Upper lobe of right lung (tissue), 1 donor: ENCODE measurements at regions not wholly inside any gene's neighbourhood (a gene's known extent, or its start where the extent isn't known, plus 50 kb on each side); places are given as distances from the start of the nearest gene placed in this dataset.

Experiments
- ATAC-seq: fragments of 200-7000 bp; cut with Tn5 transposase; one replicate; pipeline ENCODE4 v1.9.1; 2020; ENCODE audit warnings: mild to moderate bottlenecking, moderate library complexity
- DNase-seq: peaks from one replicate; pipeline ENCODE4 v3.0.0-alpha.2; 2020
- H3K27ac ChIP-seq: fragments of 200-600 bp; one replicate; pipeline ENCODE4 v1.8.0; 2022
- H3K27me3 ChIP-seq: fragments of 200-600 bp; one replicate; pipeline ENCODE4 v1.8.0; 2022; ENCODE audit warnings: mild to moderate bottlenecking
- H3K36me3 ChIP-seq: fragments of 200-600 bp; one replicate; pipeline ENCODE4 v1.8.0; 2022
- H3K4me1 ChIP-seq: fragments of 200-600 bp; one replicate; pipeline ENCODE4 v1.8.0; 2022
- H3K4me3 ChIP-seq: fragments of 200-600 bp; one replicate; pipeline ENCODE4 v1.8.0; 2022; ENCODE audit warnings: mild to moderate bottlenecking
- H3K9me3 ChIP-seq: fragments of 200-600 bp; one replicate; pipeline ENCODE4 v1.8.0; 2022
- CTCF ChIP-seq: fragments of 200-600 bp; IDR thresholded peaks from one replicate; pipeline ENCODE4 v1.8.0; 2022; ENCODE audit warnings: antibody characterized with exemption
- intact Hi-C: fragments of 100-400 bp; cut with DNase I; formaldehyde crosslinking; loops from one replicate; pipeline ENCODE4 v1.11.0; 2022
- donor health status: DM: no; HTN: yes; CAD: no; lungs with severe emphysema.

DNA sequence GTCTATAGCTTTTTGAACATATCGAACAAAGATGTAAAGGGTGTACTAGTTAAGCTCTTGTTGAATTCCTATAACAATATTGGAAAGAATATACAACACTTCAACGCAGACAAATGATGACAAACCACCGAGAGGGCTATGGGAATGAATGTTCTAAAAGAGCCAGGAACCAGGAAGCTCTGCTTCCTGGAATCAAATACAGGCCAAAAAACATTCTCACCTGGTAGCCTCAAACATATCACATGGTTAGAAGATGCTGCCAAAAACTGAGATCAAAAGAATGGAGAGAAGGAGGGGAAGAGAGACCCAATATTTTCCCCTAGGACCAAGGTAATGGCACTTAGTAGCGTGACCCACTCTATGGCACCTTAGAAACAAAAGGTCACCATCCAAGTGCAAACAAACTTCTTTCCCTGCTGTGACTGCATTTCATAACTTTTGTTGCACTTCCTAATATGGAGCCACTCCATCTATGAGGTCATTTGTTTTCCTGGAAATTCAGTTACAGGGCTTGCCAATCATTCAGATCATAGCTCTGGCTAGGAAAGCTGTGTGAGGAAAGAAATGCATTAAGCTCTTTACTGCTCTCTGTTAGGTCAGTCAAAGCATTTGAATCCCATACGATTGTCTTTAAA is 199.2 kb upstream of the NT5E start:
- ATAC-seq, result peak; percentile 80
- intact Hi-C loops, result no loop called here

GRCh38 chr6:85245004-85245403 is 204.9 kb upstream of the NT5E start:
- DNase-seq (no peak), ATAC-seq (no peak)
- TF ChIP-seq CTCF, result no peak
- intact Hi-C loops, result no loop called here
- no peak overlapping the region for H3K4me3 ChIP-seq
- no peaks in the 10 kb centered on the region for H3K9me3 ChIP-seq
- no peaks in the 10 kb centered on the region for H3K27me3 ChIP-seq
- H3K36me3 ChIP-seq, result no peaks in the 10 kb centered on the region
- no peaks in the 10 kb centered on the region for H3K4me1 ChIP-seq
- no peak overlapping the region for H3K27ac ChIP-seq

More for the DNA sequence above, 199.2 kb upstream of the NT5E start:
- H3K4me1 ChIP-seq, result no peaks in the 10 kb centered on the region
- DNase-seq, result no peak
- TF ChIP-seq CTCF, result no peak
- no peak overlapping the region for H3K27ac ChIP-seq
- no peaks in the 10 kb centered on the region for H3K9me3 ChIP-seq
- no peaks in the 10 kb centered on the region for H3K27me3 ChIP-seq
- H3K36me3 ChIP-seq, result no peaks in the 10 kb centered on the region
- no peak overlapping the region for H3K4me3 ChIP-seq

DNA sequence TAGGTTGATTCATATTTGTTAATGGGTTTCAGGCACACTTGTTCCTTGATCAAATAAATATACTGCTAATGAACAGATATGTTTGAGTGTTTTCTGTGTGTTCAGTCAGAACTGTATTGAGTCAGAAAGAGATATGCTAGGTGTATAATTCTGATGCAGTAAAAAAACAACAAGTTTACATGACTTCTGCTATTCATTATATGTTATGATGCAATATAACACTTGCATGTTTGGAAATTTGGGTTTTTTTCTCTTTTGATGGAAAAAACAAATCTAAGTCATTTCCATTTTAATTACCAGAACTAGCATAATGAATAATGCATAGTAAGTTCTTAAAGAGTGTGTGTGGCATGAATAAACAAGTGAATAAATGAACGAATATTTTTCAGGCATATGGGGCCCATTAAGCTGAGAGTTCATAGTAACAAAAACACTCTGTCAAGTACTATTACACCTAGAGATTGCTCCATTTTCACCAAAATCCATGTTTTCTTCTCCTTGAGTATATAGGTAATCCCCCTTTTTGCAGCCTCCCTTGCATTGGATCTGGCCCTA is 208.3 kb upstream of the NT5E start:
- DNase-seq (no peak), ATAC-seq (no peak)
- no peak overlapping the region for H3K4me3 ChIP-seq
- no peaks in the 10 kb centered on the region for H3K36me3 ChIP-seq
- TF ChIP-seq CTCF, result no peak
- H3K27ac ChIP-seq, result no peak overlapping the region
- intact Hi-C loops, result no loop called here
- no peaks in the 10 kb centered on the region for H3K9me3 ChIP-seq
- no peaks in the 10 kb centered on the region for H3K4me1 ChIP-seq
- no peaks in the 10 kb centered on the region for H3K27me3 ChIP-seq

DNA sequence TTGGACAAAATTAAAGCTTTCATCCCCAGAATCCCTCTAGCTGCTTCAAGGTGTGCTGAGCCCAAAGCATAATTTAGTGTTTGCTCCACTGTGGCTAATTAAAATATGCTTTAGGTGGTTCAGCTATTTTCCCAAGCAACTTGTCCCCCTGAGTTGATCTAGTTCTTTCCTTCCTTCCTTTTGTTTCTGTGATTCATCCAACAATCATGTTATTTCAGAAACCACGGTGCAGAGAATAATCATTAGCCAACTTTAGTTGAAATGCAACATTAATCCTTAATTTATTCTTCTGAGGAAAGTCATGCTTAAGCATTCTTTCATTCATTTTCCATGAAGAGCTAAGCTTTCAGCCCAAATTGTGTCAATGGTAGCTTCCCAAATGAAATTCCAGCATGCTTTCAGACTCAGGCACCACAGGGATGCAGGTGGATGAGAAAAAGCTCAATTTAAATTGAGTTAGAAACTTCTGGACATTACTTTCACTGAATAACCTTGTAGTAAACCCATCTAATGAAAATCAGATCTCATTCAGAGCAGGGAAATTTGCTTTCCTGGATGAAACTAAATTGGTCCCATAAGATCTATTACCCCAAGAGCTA is 209.0 kb upstream of the NT5E start:
- no peak for DNase-seq
- no peaks in the 10 kb centered on the region for H3K36me3 ChIP-seq
- H3K27me3 ChIP-seq, result no peaks in the 10 kb centered on the region
- H3K27ac ChIP-seq, result no peak overlapping the region
- no peak for ATAC-seq
- no peaks in the 10 kb centered on the region for H3K4me1 ChIP-seq
- no peak for TF ChIP-seq CTCF
- no peak overlapping the region for H3K4me3 ChIP-seq
- intact Hi-C loops, result no loop called here
- H3K9me3 ChIP-seq, result no peaks in the 10 kb centered on the region

DNA sequence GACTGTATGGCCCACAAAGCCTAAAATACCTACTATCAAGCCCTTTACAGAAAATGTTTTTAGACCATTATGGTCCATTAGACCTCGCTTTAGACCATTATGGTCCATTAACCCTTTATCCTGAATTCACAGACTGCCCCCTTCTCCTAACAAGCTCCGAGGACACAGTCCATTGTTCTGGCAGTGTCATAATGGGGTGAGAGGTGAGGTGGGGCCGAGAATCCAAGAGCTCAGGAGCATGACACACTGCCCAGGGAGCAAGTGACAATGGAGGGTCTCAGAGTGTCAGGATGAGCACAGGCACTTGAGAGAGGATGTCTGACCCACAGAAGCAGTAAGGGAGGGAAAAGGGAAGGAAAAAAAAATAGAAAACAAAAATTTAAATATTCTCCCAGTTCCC is 212.4 kb upstream of the NT5E start:
- H3K27ac ChIP-seq, result no peak overlapping the region
- no peaks in the 10 kb centered on the region for H3K27me3 ChIP-seq
- no peaks in the 10 kb centered on the region for H3K36me3 ChIP-seq
- DNase-seq (no peak), ATAC-seq (no peak)
- TF ChIP-seq CTCF, result no peak
- intact Hi-C loops, result no loop called here
- H3K4me3 ChIP-seq, result no peak overlapping the region
- H3K9me3 ChIP-seq, result no peaks in the 10 kb centered on the region
- no peaks in the 10 kb centered on the region for H3K4me1 ChIP-seq
